Gastrocnemius medialis (tissue), 4 donors: ENCODE measurements at regions not wholly inside any gene's neighbourhood (a gene's known extent, or its start where the extent isn't known, plus 50 kb on each side); places are given as distances from the start of the nearest gene placed in this dataset.

ENCODE experiments used
- ATAC-seq, 2 donors: fragments of 150-250 bp; one replicate each; pipeline ENCODE4 v1.9.1; 2016
- DNase-seq, 2 donors: peaks; one replicate each; pipeline ENCODE4 v3.0.0-alpha.2; 2019
- H3K27ac ChIP-seq, 4 donors: fragments of 200-600 bp; sonication (generic); 1 replicate in 1 of 4; 2 replicates in 3 of 4; pipeline ENCODE4 v1.5.1; 2016 to 2018; ENCODE audit warnings: mild to moderate bottlenecking in 2 of 4, moderate library complexity in 1 of 4
- H3K27me3 ChIP-seq, 3 donors: fragments of 200-600 bp; sonication (generic) in 2 of 3; 1 replicate in 1 of 3; 2 replicates in 2 of 3; pipeline versions ENCODE4 v1.5.1 to v1.6.0; 2016 to 2019; ENCODE audit warnings: mild to moderate bottlenecking in 1 of 3, moderate library complexity in 1 of 3
- H3K36me3 ChIP-seq, 2 donors: fragments of 200-600 bp; sonication (generic) in 1 of 2; one replicate each; pipeline ENCODE4 v1.5.1; 2017 to 2018
- H3K4me1 ChIP-seq, 2 donors: fragments of 200-600 bp; sonication (generic) in 1 of 2; one replicate each; pipeline ENCODE4 v1.5.1; 2016 to 2017; ENCODE audit warnings: mild to moderate bottlenecking in 2 of 2
- H3K4me3 ChIP-seq, 4 donors: fragments of 200-600 bp; sonication (generic) in 3 of 4; 1 replicate in 1 of 4; 2 replicates in 3 of 4; pipeline ENCODE4 v1.5.1; 2016 to 2019; ENCODE audit warnings: mild to moderate bottlenecking in 2 of 4
- H3K9me3 ChIP-seq, 3 donors: fragments of 200-600 bp; sonication (generic) in 2 of 3; 1 replicate in 1 of 3; 2 replicates in 2 of 3; pipeline ENCODE4 v1.5.1; 2016 to 2019
- POLR2A ChIP-seq, 2 donors: fragments of 450-650 bp; IDR thresholded peaks; one replicate each; pipeline ENCODE4 v1.6.1; 2017; ENCODE audit warnings: antibody characterized with exemption in 2 of 2, mild to moderate bottlenecking in 2 of 2, moderate library complexity in 2 of 2
- in situ Hi-C, 4 donors: fragments of 200-750 bp; cut with MboI; loops; one replicate each; pipeline versions ENCODE4 v1.15.0 to v1.8.0; 2017; ENCODE audit warnings: low sequenced_read_pairs in 4 of 4
- intact Hi-C: fragments of 100-400 bp; cut with DNase I; formaldehyde crosslinking; loops from one replicate; pipeline ENCODE4 v1.15.1; 2023; ENCODE audit warnings: low total_unique reads
- TF ChIP-seq, protein P1 (sequence below), 5 experiments: fragments of 450-650 bp in 3 of 5; fragments of 200-600 bp in 2 of 5; sonication (generic) in 2 of 5; IDR thresholded peaks in 4 of 5; conservative IDR thresholded peaks in 1 of 5; 1 replicate in 4 of 5; 2 replicates in 1 of 5; pipeline ENCODE4 v1.5.1; 2016 to 2019; ENCODE audit warnings: antibody characterized with exemption in 5 of 5, mild to moderate bottlenecking in 3 of 5, moderate library complexity in 3 of 5

DNA sequence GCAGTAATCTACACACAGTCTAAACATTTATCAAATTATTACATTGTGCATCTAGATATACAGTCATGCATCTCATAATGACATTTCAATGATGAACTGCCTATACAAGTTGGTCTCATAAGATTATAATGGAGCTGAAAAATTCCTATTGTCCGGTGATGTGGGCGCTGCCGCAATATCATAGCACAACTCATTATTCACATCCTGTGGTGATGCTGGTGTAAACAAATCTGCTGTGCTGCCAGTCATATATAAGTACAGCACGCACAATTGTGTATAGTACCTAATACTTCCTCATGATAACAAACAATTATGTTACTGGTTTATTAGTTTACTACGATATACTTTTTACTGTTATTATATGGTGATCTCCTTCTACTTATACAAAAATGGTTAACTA, 768.8 kb upstream of the NOVA1 start:
- TF ChIP-seq POLR2A (IDR thresholded peaks at IDR 0.05) = no peak
- TF ChIP-seq, protein P1, sequence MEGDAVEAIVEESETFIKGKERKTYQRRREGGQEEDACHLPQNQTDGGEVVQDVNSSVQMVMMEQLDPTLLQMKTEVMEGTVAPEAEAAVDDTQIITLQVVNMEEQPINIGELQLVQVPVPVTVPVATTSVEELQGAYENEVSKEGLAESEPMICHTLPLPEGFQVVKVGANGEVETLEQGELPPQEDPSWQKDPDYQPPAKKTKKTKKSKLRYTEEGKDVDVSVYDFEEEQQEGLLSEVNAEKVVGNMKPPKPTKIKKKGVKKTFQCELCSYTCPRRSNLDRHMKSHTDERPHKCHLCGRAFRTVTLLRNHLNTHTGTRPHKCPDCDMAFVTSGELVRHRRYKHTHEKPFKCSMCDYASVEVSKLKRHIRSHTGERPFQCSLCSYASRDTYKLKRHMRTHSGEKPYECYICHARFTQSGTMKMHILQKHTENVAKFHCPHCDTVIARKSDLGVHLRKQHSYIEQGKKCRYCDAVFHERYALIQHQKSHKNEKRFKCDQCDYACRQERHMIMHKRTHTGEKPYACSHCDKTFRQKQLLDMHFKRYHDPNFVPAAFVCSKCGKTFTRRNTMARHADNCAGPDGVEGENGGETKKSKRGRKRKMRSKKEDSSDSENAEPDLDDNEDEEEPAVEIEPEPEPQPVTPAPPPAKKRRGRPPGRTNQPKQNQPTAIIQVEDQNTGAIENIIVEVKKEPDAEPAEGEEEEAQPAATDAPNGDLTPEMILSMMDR (IDR thresholded peaks at IDR 0.05 in 4 of 5, conservative IDR thresholded peaks at IDR 0.05 in 1 of 5) = no peak
- Histone ChIP-seq H3K9me3 (no peaks in the 10 kb centered on the region), H3K27ac (no peak overlapping the region), H3K4me3 (no peak overlapping the region), H3K36me3 (no peaks in the 10 kb centered on the region), H3K27me3 (no peaks in the 10 kb centered on the region), H3K4me1 (no peaks in the 10 kb centered on the region)
- no peak for ATAC-seq
- intact Hi-C loops (no loop called here), in situ Hi-C loops (no loop called here)
- DNase-seq = no peak

DNA sequence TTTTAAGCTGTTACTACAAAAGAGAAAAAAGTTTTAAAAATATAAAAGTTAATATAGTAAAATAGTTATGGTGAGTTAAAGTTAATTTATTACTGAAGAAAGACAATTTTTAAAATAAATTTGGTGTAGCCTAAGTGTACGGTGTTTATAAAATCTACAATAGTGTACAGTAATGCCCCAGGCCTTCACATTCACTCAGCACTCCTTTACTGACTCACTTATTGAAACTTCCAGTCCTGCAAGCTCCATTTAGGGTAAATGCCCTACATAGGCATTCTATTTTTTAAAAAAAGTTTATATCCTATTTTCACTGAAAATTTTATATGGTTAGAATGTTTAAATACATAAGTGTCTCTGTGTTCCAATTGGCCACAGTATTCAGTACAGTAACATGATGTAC, 769.5 kb upstream of the NOVA1 start:
- Histone ChIP-seq H3K27me3 (no peaks in the 10 kb centered on the region), H3K9me3 (no peaks in the 10 kb centered on the region), H3K4me3 (no peak overlapping the region), H3K27ac (no peak overlapping the region), H3K4me1 (no peaks in the 10 kb centered on the region), H3K36me3 (no peaks in the 10 kb centered on the region)
- in situ Hi-C loops (no loop called here), intact Hi-C loops (no loop called here)
- no peak for DNase-seq
- TF ChIP-seq, protein P1 (IDR thresholded peaks at IDR 0.05 in 4 of 5, conservative IDR thresholded peaks at IDR 0.05 in 1 of 5) = no peak
- no peak for TF ChIP-seq POLR2A (IDR thresholded peaks at IDR 0.05)
- ATAC-seq = no peak

DNA sequence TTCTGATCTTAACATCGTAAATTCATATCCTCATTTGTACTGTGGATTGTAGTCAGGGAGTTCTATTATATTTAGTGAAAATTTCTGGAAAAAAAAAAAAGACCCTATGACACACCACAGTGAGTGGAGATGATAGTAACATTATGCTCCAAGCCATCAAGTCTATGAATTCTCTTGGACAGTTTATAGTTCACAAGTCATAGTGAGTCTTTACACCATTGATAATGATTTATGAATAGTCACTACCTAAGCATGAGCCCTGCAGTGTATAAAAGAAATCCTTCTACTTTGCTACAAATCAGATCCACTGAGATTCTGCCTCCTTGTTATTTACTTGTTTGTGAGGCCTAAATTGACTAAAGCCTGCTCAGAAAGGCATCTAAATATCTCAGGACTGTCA, 772.2 kb upstream of the NOVA1 start:
- DNase-seq (no peak), ATAC-seq (no peak)
- in situ Hi-C loops = no loop called here

DNA sequence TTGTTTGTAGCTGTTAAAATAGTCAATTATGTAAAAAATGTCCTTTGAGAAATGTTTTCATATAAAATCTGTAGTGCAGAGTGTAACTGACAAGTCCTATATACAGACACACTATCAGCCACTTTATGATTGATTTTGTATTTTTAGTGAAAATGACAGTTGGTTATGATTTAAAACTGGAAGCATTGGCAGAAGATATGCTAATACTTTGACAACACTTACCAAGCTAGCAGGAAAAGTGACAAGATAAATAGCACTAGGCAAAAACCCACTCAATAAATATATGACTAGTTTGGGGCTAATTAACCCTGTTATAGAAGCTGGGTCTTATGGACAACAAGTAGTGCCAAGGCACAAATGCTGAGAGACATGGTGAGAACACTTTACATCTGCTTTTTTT, 772.9 kb upstream of the NOVA1 start:
- intact Hi-C loops (no loop called here), in situ Hi-C loops (no loop called here)
- ATAC-seq = no peak
- Histone ChIP-seq H3K4me1 (no peaks in the 10 kb centered on the region), H3K36me3 (no peaks in the 10 kb centered on the region), H3K27me3 (no peaks in the 10 kb centered on the region), H3K27ac (no peak overlapping the region), H3K9me3 (no peaks in the 10 kb centered on the region), H3K4me3 (no peak overlapping the region)
- no peak for DNase-seq
- TF ChIP-seq, protein P1 (IDR thresholded peaks at IDR 0.05 in 4 of 5, conservative IDR thresholded peaks at IDR 0.05 in 1 of 5) = no peak
- TF ChIP-seq POLR2A (IDR thresholded peaks at IDR 0.05) = no peak

More for the DNA sequence above, 772.2 kb upstream of the NOVA1 start:
- Histone ChIP-seq H3K9me3 (no peaks in the 10 kb centered on the region), H3K4me1 (no peaks in the 10 kb centered on the region), H3K36me3 (no peaks in the 10 kb centered on the region), H3K27me3 (no peaks in the 10 kb centered on the region), H3K27ac (no peak overlapping the region), H3K4me3 (no peak overlapping the region)
- intact Hi-C loops = no loop called here
- TF ChIP-seq POLR2A (IDR thresholded peaks at IDR 0.05) = no peak
- TF ChIP-seq, protein P1 (IDR thresholded peaks at IDR 0.05 in 4 of 5, conservative IDR thresholded peaks at IDR 0.05 in 1 of 5) = no peak

DNA sequence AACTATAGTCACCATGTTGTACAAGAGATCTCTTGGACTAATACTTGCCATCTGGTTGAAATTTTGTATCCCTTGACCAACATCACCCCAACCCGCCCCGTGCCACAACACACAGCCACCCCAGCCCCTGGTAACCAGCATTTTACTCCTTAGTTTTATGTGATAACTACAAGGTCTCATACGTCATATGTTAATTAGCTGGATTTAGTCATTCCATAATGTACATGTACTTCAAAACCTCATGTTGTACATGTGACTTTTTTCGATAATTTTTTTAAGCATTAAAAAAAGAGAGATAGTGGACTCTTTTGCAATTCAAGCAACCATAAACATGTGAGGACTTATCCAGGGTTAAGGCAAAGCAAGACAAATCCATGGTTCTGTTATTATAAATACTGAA, 773.4 kb upstream of the NOVA1 start:
- H3K27ac ChIP-seq = no peak overlapping the region
- ATAC-seq (no peak), DNase-seq (no peak)
- no peaks in the 10 kb centered on the region for H3K27me3 ChIP-seq
- intact Hi-C loops = no loop called here
- in situ Hi-C loops = no loop called here
- H3K9me3 ChIP-seq = no peaks in the 10 kb centered on the region
- H3K4me3 ChIP-seq = no peak overlapping the region
- no peaks in the 10 kb centered on the region for H3K4me1 ChIP-seq
- TF ChIP-seq POLR2A (IDR thresholded peaks at IDR 0.05) = no peak
- TF ChIP-seq, protein P1 (IDR thresholded peaks at IDR 0.05 in 4 of 5, conservative IDR thresholded peaks at IDR 0.05 in 1 of 5) = no peak
- no peaks in the 10 kb centered on the region for H3K36me3 ChIP-seq
